ENCODE measurements at regions not wholly inside any gene's neighbourhood (a gene's known extent, or its start where the extent isn't known, plus 50 kb on each side); places are given as distances from the start of the nearest gene placed in this dataset.
"Not testable (repeated sequence)": the region's sequence is repeated elsewhere in the genome, so short reads cannot be mapped to it uniquely, and the experiment has no call there.

- DNase-seq, result no peak
These were observed 214.2 kb downstream of the SH2D4B start for GRCh38 chr10:80751940-80752339.

- DNase-seq, result no peak
These were observed 215.9 kb downstream of the SH2D4B start for GRCh38 chr10:80753612-80754011.

GRCh38 chr10:80755893-80756292 is 218.2 kb downstream of the SH2D4B start:
- DNase-seq, result no peak

- DNase-seq, result no peak
These were observed 222.0 kb downstream of the SH2D4B start for GRCh38 chr10:80759693-80760092.

- no peak for DNase-seq
These were observed 223.2 kb downstream of the SH2D4B start for GRCh38 chr10:80760914-80761371.

GRCh38 chr10:80767963-80768362 is 230.3 kb downstream of the SH2D4B start:
- DNase-seq, result no peak

- DNase-seq, result no peak
These were observed 232.0 kb downstream of the SH2D4B start for GRCh38 chr10:80769700-80770160.

- DNase-seq, result no peak
These were observed 232.5 kb downstream of the SH2D4B start for GRCh38 chr10:80770239-80770638.

GRCh38 chr10:80771285-80771684 is 233.6 kb downstream of the SH2D4B start:
- no peak for DNase-seq

- DNase-seq, result no peak
These were observed 234.3 kb downstream of the SH2D4B start for GRCh38 chr10:80771902-80772555.

- no peak for DNase-seq
These were observed 234.9 kb downstream of the SH2D4B start for GRCh38 chr10:80772596-80772995.

- DNase-seq, result no peak
These were observed 247.0 kb downstream of the SH2D4B start for GRCh38 chr10:80784695-80785094.

GRCh38 chr10:80786322-80786721 is 248.6 kb downstream of the SH2D4B start:
- no peak for DNase-seq

- DNase-seq, result no peak
These were observed 250.2 kb downstream of the SH2D4B start for GRCh38 chr10:80787952-80788351.

- no peak for DNase-seq
These were observed 257.3 kb downstream of the SH2D4B start for GRCh38 chr10:80794994-80795393.

- DNase-seq, result no peak
These were observed 267.8 kb downstream of the SH2D4B start for GRCh38 chr10:80805343-80806020.

GRCh38 chr10:80814147-80814652 is 276.5 kb downstream of the SH2D4B start:
- no peak for DNase-seq

GRCh38 chr10:80829151-80829550 is 291.4 kb downstream of the SH2D4B start:
- DNase-seq, result no peak

- no peak for DNase-seq
These were observed 291.9 kb downstream of the SH2D4B start for GRCh38 chr10:80829562-80829961.

- not testable (repeated sequence) for DNase-seq
These were observed 295.0 kb downstream of the SH2D4B start for GRCh38 chr10:80832693-80833092.

- DNase-seq, result no peak
These were observed 317.8 kb downstream of the SH2D4B start for GRCh38 chr10:80855348-80855971.

GRCh38 chr10:80856186-80856585 is 318.5 kb downstream of the SH2D4B start:
- DNase-seq, result no peak

- DNase-seq, result not testable (repeated sequence)
These were observed 321.6 kb downstream of the SH2D4B start for GRCh38 chr10:80859279-80859678.

GRCh38 chr10:80860719-80861118 is 323.0 kb downstream of the SH2D4B start:
- no peak for DNase-seq
